GM21515 (cell line): ENCODE measurements at regions not wholly inside any gene's neighbourhood (a gene's known extent, or its start where the extent isn't known, plus 50 kb on each side); places are given as distances from the start of the nearest gene placed in this dataset.
"Not testable (repeated sequence)": the region's sequence is repeated elsewhere in the genome, so short reads cannot be mapped to it uniquely, and the experiment has no call there.

Experiments used
- ATAC-seq: cut with Tn5 transposase; IDR thresholded peaks from one replicate; pipeline ENCODE4 v1.9.1; 2021; ENCODE audit not compliant: unreplicated experiment

DNA sequence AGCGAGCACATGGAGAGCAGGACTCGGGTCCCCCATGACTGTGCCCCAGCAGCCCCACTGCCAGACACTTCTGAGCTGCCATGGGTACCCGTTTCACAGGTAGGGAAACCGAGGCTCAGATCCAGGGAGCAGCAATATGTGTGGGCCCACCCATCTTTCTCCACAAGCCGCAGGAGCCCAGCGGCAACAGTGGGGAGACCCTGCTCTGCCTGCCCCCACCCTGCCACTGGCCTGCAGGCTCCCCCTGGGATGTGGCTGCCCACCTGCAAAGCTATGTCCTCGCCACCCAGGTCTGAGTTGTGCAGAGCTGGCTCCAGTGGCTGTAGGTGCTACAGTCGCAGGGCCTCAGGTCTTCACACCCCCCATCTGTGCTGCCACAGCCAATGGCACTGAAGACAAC lies 50.6 kb upstream of the C1QTNF9B start:
- ATAC-seq = no peak

DNA sequence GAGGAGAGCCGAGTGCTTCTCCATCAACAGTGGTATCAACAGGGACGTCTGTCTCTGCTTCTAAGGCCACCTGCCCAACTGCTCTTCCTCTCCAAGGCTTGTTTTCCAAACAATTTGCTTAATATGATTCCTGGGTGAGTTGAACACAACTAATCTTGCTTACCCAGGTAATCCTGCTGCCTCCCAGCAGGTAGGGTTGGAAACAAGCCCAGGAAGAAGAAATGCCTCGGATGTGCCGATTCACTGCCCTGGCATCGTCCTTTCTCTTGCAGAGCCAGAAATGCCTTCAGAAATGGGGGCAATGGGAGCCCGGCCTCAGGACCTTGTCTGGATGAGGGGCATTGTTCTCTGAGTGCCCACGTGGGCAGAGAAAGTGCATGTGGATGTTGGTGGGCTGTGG lies 51.9 kb upstream of the C1QTNF9B start:
- no peak for ATAC-seq

DNA sequence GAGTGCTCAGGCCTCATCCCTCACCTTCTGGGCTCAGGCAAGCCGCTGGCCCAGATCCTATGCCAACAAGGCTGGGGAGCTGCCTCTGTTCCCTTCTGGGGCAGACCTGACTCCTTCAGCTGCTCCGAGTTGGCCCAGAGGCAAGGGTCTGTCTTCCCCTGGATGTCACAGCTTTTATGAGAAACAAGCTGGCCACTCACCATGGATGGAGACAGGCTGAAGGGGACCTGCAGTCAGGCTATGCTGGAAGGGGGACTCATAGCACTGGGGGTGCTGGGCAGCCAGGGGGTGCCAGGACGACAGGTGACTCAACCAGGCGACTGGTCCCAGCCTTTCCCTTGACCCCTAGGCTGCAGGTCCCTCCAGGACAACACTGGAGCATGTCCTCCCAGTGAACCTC lies 52.4 kb upstream of the C1QTNF9B start:
- no peak for ATAC-seq

DNA sequence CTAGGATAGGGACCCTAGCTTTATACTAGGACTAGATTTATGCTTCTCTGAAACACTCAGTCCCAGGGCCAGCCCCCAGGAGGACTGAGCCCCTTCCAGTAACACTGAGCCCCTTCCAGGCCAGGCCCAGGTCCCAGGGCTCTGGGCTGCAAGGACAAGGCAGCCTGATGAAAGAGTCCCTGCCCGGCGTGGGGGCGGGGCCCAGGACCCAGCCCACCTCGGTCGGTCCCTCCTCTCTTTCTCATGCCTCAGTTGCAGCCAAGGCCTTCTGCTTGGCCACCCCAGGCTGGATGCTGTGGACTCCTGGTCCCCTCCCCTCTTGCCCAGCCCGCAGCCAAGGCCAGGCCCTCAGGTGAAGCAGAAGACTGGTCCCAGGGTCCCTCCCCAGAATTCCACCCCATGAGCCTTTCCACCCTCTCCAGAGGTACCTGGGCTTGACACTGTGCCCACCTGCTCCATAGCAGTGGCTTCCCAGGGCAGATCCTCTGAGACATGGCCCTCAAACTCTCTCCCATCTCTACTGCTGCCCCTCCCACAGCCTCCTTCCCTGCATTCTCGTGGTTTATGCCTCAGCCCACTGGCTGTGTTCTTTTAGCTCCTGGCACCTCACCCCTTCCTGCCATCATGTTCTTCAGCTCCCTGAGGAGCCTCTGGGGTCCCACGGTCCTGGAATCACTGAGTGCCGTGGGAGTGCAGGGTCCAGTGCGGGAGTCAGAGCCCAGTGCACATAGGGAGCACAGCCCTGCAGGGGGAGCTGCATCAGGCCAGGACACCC lies 53.6 kb upstream of the C1QTNF9B start:
- ATAC-seq = no peak

DNA sequence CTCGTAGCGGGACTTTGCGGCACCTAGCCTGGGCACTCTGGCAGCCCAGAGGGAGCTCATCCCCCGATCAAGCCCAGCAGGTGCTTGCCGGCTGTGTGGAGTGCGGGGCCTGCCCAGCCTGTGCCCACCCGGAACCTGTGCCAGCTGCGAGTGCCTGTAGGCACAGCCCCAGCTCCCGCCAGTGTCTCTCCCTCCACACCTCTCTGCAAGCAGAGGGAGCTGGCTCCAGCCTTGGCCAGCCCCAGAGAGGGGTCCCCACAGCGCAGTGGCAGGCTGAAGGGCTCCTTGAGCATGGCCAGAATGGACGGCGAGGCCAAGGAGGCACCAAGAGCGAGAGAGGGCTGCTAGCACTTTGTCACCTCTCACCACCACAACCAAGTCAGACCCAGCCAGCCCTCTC lies 55.5 kb upstream of the C1QTNF9B start:
- no peak for ATAC-seq

DNA sequence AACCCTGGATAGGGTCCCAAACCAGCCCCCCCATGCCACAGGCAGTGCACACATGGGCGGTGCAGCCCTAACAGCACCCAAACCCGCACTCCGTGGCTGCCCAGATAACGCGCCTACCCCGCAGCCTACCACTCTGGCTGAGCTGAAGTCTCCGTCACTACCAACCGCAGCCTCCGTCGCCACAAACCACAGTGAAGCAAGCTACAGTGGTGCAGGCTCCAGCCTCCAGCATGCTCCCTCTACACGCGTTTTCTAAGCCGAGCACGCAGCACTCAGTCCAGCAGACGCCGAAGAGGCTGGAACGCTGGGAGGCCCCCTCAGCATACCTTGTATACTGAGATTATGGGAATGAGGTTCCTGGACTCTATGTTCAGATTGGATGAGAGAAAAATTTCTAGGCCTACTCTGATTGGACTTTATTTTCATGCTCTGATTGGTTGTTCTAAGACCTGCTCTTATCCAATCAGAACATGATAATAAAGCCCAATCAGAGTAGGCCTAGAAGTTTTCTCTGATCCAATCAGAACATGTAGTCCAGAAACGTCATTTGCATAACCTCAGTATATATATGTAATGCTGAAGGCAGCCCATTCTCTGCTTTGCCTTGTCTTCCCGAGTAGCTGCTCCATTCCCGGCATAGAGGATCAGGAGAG lies 56.7 kb upstream of the C1QTNF9B start:
- no peak for ATAC-seq

DNA sequence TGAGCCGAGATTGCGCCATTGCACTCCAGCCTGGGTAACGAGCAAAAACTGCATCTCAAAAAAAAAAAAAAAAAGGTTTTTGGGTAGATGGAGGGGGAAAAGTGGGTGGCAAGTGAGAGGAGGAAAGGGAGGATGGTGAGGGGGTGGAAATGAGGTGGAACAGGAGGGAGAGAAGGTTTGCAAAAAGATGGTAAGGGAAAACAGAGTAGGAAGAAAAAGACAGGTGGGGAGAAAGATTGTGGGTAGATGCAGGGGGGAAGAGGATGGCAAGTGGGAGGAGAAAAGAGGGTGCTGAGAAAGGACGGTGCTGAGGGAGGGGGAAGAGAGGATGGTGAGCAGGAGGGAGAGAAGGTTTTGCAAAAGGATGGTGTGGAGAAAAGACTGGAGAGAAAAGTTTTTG lies 57.8 kb upstream of the C1QTNF9B start:
- ATAC-seq = no peak

DNA sequence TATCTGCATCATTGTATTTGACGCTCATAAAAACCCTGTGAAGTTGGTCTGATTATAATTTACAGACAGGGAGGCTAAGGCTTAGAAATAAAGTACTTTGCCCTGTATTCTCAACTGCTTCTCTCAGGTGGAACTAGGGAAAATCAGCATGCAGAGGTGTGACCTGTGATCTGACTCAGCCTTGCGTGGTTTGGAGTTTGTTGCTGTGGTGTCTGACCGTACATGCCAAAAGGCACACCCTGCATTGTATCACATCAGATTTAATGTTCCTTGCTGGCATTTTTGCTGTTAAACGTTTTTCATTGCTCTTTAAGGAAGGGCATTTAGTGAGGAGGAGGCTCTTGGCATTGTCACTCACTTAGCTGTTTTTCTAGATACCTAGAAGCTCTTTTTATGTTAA lies 58.8 kb upstream of the C1QTNF9B start:
- ATAC-seq = no peak

DNA sequence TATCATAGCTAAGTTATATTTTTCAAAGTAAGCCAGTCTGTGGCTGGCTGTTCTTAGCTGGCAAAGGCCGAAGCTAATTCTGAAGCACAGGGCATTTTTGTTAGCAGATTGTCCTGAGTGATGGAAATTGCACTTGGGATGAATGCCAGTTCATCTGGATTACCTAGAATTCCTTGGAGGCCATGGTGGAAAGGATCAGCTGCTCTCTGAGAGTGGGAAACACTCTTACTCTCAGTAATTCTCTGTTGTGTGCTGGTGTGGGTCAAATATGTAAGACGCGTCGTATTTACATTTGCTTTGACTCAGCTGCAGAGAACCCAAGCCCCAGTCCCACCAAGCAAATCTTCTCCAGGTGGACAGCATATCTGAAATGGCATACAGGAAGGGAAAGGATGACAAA lies 60.7 kb upstream of the C1QTNF9B start:
- no peak for ATAC-seq

DNA sequence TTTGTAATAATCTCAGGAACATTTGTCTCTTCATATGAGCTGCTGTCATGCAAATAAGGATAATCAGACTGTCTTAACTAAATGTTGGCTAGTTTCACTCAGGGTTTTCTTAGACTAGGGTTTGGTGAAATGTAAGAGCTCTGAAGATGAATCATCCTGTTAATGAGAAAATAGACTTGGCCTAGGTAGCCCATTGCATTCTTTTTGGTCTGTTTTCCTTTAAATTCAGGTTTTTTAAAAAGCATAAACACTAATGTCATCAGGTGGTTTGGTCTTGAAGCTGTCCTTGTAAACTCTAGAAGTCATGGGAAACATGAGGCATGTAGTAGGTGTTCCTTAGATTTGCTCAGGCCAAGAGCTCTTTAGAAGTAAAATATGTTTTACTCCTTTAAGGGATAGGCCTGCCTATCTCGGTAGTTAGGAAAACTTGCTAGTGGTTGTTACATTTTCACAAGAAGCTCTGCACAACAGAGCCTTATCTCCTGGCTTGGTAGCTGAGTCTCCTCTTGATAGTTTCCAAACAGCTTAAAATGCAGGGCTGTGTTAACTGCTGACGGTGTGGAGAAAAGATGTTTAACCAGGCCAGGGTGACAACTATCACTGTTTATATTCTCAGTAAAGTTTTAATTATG lies 62.0 kb upstream of the C1QTNF9B start:
- no peak for ATAC-seq

DNA sequence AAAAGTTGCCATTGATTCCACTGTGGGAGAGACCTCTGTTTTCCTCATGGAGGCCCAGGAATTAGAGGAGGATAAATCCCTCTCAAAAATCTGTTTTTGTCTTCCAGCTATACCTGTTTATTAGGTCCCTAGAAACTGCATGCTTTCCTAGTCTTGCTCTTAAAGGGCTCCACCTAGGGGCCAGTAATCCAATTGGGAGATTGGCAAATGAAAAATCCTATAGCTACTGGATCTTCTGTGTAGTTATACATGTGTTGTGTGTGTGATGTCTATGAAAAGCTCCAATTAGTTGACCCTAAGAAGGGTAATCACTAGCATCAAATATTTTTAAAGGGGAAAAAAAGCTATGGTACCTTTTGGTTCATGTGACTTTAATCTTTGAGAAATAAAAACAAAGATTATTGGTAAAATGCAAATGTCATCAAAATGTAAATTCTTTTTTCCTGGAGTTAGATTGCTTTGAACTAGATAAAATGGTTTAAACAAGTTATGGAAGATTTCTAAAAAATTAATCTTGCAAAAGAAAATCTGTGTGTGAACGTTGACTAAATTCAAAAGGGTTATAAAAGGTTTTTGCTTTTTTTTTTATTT lies 63.4 kb upstream of the C1QTNF9B start:
- ATAC-seq = no peak

DNA sequence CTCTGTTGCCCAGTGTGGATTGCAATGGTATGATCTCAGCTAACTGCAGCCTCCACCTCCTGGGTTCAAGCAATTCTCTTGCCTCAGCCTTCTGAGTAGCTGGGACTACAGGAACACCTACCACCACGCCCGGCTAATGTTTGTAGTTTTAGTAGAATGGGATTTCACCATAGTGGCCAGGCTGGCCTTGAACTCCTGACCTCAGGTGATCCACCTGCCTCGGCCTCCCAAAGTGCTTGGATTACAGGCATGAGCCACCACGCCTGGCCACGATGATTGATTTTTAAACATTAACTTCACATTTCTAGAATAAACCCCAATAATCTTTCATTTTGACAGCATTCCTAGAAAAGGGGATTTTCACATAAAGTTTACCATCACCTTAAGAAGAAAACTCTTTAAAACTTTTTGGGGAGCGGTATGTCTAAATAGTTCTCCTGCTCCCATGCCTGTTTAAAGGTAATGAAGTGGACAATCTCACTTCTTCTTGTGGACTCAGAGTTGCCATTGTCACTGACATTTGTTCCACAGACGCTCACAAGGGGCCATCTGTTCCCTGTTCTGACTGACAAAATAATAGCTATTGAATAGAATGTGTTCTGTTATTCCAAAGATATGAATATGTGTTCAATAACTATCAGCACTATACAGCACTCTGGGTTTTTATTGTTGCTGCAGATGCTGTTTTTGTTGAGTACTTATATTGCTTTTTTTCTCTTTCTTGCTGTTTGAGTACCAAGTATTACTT lies 66.1 kb upstream of the C1QTNF9B start:
- ATAC-seq = no peak

DNA sequence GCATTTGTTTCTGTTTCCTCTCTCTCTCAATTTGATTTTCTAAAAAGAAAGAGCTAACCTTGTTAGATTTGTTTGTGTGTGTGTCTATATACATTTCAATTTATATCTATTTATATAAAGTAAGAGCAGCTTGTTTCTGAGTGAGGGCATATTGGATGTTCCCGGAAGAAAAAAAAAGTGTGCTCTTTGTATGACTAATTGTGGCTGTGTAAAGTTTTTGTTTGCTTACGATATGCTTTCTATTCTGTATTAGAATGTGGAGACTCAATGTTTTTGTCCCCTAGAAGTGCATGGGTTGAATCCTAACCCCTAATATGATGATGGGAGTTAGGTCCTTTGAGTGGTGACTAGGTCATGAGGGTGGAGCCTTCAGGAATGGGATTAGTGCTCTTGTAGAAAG lies 66.6 kb upstream of the C1QTNF9B start:
- no peak for ATAC-seq

DNA sequence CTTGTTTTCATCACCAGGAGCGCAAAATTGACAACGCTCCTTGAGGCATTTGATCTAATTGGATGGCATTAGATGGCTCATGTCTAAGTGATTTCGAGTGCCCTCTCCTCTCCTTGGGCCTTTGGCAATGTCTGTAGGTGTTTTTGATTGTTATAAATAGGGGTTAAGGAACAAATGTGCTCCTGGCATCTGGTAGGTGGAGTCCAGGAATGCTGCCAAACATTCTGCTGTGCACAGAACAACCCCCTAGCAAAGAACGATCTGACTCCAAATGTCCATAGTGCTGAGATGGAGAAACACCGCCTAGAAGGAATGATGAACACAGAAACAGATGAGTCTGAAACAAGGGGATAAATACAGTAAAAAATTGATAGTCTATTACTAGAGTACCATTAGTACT lies 68.0 kb upstream of the C1QTNF9B start:
- ATAC-seq = no peak

DNA sequence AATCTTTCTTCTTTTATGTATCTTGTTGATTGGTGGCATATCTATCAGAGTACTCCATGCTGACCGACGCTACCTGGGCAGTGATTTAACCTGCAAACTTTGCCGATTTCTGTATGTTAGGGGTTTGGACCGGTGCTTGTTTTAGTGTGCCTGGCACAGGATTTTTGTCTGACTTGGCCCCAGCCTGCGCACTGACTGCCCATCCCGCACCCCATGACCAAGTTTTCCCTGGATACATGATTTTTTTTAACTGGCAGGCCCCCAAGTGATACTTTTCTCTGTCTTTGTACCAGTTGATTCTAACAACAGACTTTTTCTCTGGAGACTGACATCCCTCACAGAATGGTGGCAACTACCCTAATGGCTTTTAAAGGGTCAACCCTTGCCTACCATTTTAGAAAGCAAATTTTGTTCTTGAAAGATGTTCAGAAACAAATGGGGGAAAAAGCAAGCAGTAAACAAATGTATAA lies 69.0 kb upstream of the C1QTNF9B start:
- no peak for ATAC-seq

DNA sequence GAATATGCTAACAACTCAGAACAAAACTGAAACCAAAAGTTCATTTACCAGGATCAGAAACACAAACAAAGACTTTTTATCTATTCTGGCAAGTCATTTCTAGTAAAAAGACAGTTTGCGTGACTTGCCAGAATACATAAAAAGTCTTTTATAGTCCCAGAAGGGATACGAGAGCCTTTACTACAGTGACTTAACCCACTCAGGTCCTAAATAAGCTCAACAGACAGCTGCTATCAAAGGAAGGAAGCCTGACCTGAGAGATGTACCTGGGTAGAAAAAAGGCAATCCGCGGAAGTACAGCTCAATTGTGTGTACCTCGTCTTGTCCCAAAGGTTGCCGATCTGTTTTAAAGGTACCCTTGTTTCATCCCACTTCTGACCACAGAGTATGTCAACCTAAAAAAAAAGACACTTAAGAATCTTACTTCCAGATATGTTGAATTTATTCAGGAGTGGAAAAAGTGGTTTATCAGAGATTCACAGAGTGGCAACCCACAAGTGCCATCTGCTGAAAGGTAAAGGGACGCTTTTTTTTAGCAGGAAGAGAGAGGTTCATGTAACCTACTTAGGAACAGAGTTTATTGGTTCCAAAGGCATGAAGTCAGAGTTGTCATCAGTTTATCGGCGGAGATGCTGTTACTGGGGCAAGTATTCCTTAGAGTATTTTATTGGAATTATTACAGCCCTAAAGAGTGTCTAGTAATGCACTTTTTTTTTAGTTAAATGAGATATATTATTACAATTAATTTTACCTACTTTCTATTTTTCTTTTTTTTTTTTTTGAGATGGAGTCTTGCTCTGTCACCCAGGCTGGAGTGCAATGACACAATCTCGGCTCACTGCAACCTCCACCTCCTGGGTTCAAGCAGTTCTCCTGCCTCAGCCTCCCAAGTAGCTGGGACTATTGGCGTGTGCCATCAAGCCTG lies 69.7 kb upstream of the C1QTNF9B start:
- no peak for ATAC-seq

DNA sequence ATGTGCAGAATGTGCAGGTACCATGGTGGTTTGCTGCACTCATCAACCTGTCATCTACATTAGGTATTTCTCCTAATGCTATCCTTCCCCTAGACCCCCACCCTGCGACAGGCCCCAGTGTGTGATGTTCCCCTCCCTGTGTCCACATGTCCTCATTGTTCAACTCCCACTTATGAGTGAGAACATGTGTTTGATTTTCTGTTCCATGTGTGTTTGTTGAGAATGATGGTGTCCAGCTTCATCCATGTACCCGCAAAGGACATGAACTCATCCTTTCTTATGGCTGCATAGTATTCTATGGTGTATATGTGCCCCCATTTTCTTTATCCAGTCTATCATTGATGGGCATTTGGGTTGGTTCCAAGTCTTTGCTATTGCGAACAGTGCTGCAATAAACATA lies 70.5 kb upstream of the C1QTNF9B start:
- ATAC-seq = not testable (repeated sequence)

DNA sequence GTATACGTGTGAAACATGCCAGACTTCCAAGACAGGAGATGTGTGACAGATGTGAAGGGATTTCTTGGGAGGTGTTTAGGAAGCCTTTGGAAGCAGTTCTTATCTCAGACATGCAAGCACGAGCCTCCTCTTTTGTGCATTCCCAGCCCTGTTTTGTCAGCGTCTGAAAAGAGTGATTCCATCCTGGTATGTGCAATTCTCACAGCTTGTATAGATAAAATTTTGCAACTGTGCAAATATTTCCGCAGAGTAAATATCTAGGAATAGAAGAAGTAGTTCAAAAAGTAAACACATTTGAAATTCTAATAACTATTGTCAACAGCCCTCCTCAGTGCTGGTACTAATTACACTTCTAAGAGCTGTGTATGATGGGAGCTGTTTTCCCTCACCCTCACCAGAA lies 72.3 kb upstream of the C1QTNF9B start:
- ATAC-seq = no peak

DNA sequence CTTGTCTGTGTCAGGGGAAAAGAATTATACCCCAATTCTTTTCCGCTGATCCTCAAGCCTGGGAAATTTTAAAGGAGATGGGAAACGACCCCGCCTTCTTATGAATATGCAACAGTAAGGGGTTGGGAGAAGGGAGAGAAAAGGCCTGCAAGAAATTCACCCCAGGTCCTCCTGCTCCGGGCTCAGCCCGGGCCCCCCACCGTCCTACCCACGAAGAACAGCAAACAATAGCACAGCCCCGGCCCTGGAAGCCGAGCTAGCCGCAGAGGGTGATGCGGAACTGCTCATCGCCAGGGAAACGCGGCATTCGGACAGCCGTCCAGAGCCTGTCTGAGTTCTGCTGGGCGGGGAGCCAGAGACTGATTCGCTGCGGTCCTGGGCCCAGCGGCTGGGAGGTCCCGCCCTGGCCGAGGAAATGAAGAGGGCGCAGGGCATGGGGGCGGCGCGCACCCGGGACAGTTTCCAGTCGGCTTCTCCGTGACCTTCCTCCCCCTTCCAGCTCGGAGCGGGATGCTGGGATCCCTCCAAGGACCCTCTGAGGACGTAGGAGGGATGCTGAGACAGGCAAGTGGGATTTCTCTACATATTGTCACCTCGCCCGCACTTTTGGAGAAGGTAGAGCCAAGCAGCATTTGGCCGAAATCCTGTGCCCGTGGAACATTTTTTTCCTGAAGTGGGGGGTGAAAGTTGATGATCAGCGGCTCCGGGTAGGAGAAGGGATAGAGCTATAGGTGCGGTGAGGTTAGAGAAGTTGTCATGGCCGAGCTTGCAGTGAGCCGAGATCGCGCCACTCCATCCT lies 82.3 kb upstream of the C1QTNF9B start:
- ATAC-seq = peak; percentile 49
